GM21717 (cell line): ENCODE measurements at regions not wholly inside any gene's neighbourhood (a gene's known extent, or its start where the extent isn't known, plus 50 kb on each side); places are given as distances from the start of the nearest gene placed in this dataset.

ENCODE experiments used
- ATAC-seq: cut with Tn5 transposase; IDR thresholded peaks from one replicate; pipeline ENCODE4 v1.9.1; 2021; ENCODE audit warnings: mild to moderate bottlenecking, moderate library complexity; ENCODE audit not compliant: unreplicated experiment

GRCh38 chr13:99827011-99827772, 144.4 kb downstream of the ZIC5 start:
- ATAC-seq, result no peak

GRCh38 chr13:99823961-99824360, 147.6 kb downstream of the ZIC5 start:
- ATAC-seq, result no peak

GRCh38 chr13:99822820-99823219, 148.7 kb downstream of the ZIC5 start:
- no peak for ATAC-seq

- ATAC-seq, result no peak
These were observed 149.8 kb downstream of the ZIC5 start for GRCh38 chr13:99821741-99822140.

- no peak for ATAC-seq
These were observed 151.6 kb downstream of the ZIC5 start for GRCh38 chr13:99819967-99820366.

GRCh38 chr13:99816321-99816720, 155.2 kb downstream of the ZIC5 start:
- no peak for ATAC-seq

- ATAC-seq, result no peak
These were observed 158.1 kb downstream of the ZIC5 start for GRCh38 chr13:99813336-99814095.

- ATAC-seq, result no peak
These were observed 158.9 kb downstream of the ZIC5 start for GRCh38 chr13:99812625-99813024.

- no peak for ATAC-seq
These were observed 160.4 kb downstream of the ZIC5 start for GRCh38 chr13:99811067-99811700.

GRCh38 chr13:99809926-99810325, 161.6 kb downstream of the ZIC5 start:
- no peak for ATAC-seq

- ATAC-seq, result no peak
These were observed 162.1 kb downstream of the ZIC5 start for GRCh38 chr13:99809496-99809895.

GRCh38 chr13:99808786-99809185, 162.8 kb downstream of the ZIC5 start:
- no peak for ATAC-seq

GRCh38 chr13:99806671-99807070, 164.9 kb downstream of the ZIC5 start:
- ATAC-seq, result no peak

GRCh38 chr13:99805361-99805760, 166.2 kb downstream of the ZIC5 start:
- no peak for ATAC-seq

- ATAC-seq, result no peak
These were observed 168.4 kb downstream of the ZIC5 start for GRCh38 chr13:99803141-99803540.

- no peak for ATAC-seq
These were observed 169.2 kb downstream of the ZIC5 start for GRCh38 chr13:99802416-99802815.

- no peak for ATAC-seq
These were observed 170.6 kb downstream of the ZIC5 start for GRCh38 chr13:99800951-99801350.

- ATAC-seq, result no peak
These were observed 171.6 kb downstream of the ZIC5 start for GRCh38 chr13:99800011-99800410.

- ATAC-seq, result no peak
These were observed 172.8 kb downstream of the ZIC5 start for GRCh38 chr13:99798756-99799155.

- ATAC-seq, result no peak
These were observed 173.9 kb downstream of the ZIC5 start for GRCh38 chr13:99797691-99798090.

GRCh38 chr13:99796175-99796819, 175.3 kb downstream of the ZIC5 start:
- no peak for ATAC-seq
